K562 (cell line): ENCODE measurements at regions not wholly inside any gene's neighbourhood (a gene's known extent, or its start where the extent isn't known, plus 50 kb on each side); places are given as distances from the start of the nearest gene placed in this dataset.

Experiments
- ATAC-seq: fragments of 200-7000 bp; cut with Tn5 transposase; 3 replicates; pipeline ENCODE4 v1.9.1; 2020; ENCODE audit warnings: moderate library complexity
- BruUV-seq: library from RNA; stranded (reverse); fragments of 400-500 nt; replicated peaks from 2 replicates; lab custom pipeline; 2021; lab: Mats Ljungman, UMichigan
- CTCF ChIA-PET: fragments of 300-600 bp; formaldehyde crosslinking; extraction: SDS; loops from one replicate; lab custom pipeline; 2021; ENCODE audit warnings: low intra/inter-chr PET ratio; lab: Yijun Ruan, JAX
- POLR2A ChIA-PET: fragments of 300-600, 350-650 bp; sonication (Branson Sonifier 250); formaldehyde crosslinking; extraction: SDS; loops from one replicate; lab custom pipeline; 2021; ENCODE audit warnings: antibody characterized with exemption, inconsistent platforms; lab: Yijun Ruan, JAX
- DNase-seq, 4 experiments: peaks; one replicate each; pipeline versions ENCODE4 v3.0.0 to v3.0.0-alpha.2; 2011 to 2018; ENCODE audit warnings: low spot score in 3 of 4, mixed read lengths in 3 of 4; ENCODE audit errors: extremely low read depth in 1 of 4
- FAIRE-seq: peaks from 2 replicates; lab custom pipeline; 2011; peaks lifted over from hg19 to GRCh38; lab: Jason Lieb, UNC
- H2AFZ ChIP-seq: 2 replicates; pipeline ENCODE4 v1.6.0; 2011; ENCODE audit warnings: low read depth, low read length, control low read depth, inconsistent platforms
- H3K27ac ChIP-seq: fragments of 200-600 bp; 3 replicates; pipeline ENCODE4 v1.8.0; 2011; ENCODE audit warnings: low read depth, mild to moderate bottlenecking, control low read depth, inconsistent platforms, low read length, moderate library complexity, mixed read lengths; ENCODE audit errors: extremely low read depth
- H3K27me3 ChIP-seq, 2 experiments: fragments of 300-600 bp in 1 of 2; 2 replicates in 1 of 2; 3 replicates in 1 of 2; pipeline versions ENCODE4 v1.6.0 to v1.8.0; 2011; ENCODE audit warnings: inconsistent platforms in 2 of 2, low read length in 2 of 2, mild to moderate bottlenecking in 1 of 2, mixed read lengths in 1 of 2, moderate library complexity in 1 of 2; ENCODE audit not compliant: control insufficient read depth in 2 of 2, insufficient read depth in 2 of 2
- H3K36me3 ChIP-seq: fragments of 300-600 bp; 3 replicates; pipeline ENCODE4 v1.8.0; 2011; ENCODE audit warnings: mild to moderate bottlenecking, low read length, inconsistent platforms; ENCODE audit not compliant: control insufficient read depth, insufficient read depth
- H3K4me1 ChIP-seq, 2 experiments: fragments of 200-600 bp in 1 of 2; replicated peaks in 1 of 2; 2 replicates in 1 of 2; 3 replicates in 1 of 2; pipeline versions ENCODE4 v1.5.1 to v1.8.0; 2011; ENCODE audit warnings: inconsistent platforms in 2 of 2, low read length in 2 of 2, mild to moderate bottlenecking in 1 of 2, mixed read lengths in 1 of 2, moderate library complexity in 1 of 2; ENCODE audit not compliant: control insufficient read depth in 2 of 2, insufficient read depth in 2 of 2
- H3K4me2 ChIP-seq: 2 replicates; pipeline ENCODE4 v1.6.1; 2011; ENCODE audit warnings: low read length, control low read depth, inconsistent platforms, mixed read lengths; ENCODE audit not compliant: insufficient read depth
- H3K4me3 ChIP-seq: fragments of 200-600 bp; sonication (generic), shearing (Covaris generic); 2 replicates; pipeline ENCODE4 v1.5.1; 2016; ENCODE audit warnings: control low read depth, inconsistent platforms
- H3K79me2 ChIP-seq: fragments of 200-600 bp; 3 replicates; pipeline ENCODE4 v1.8.0; 2011; ENCODE audit warnings: low read length, inconsistent platforms; ENCODE audit not compliant: control insufficient read depth, insufficient read depth
- H3K9ac ChIP-seq, 2 experiments: 2 replicates each; pipeline versions ENCODE4 v1.6.0 to v1.6.1; 2011; ENCODE audit warnings: low read depth in 2 of 2, low read length in 2 of 2, control low read depth in 1 of 2, inconsistent platforms in 1 of 2, mild to moderate bottlenecking in 1 of 2, mixed read lengths in 1 of 2; ENCODE audit not compliant: insufficient read depth in 1 of 2
- H3K9me1 ChIP-seq: one replicate; pipeline ENCODE4 v1.6.0; 2011; ENCODE audit warnings: inconsistent platforms, mild to moderate bottlenecking, low read length, moderate library complexity; ENCODE audit not compliant: control insufficient read depth, insufficient read depth
- H3K9me3 ChIP-seq: replicated peaks from 2 replicates; pipeline ENCODE4 v1.5.1; 2011; ENCODE audit warnings: low read depth, low read length, inconsistent platforms; ENCODE audit not compliant: control insufficient read depth, insufficient read depth
- H4K20me1 ChIP-seq: replicated peaks from 2 replicates; pipeline ENCODE4 v1.6.1; 2011; ENCODE audit warnings: low read length, inconsistent platforms, mixed read lengths; ENCODE audit not compliant: control insufficient read depth, insufficient read depth
- MAFF ChIP-seq: IDR thresholded peaks from 2 replicates; pipeline ENCODE4 v1.6.1; 2012; ENCODE audit warnings: low read length, improper control_type of control experiment
- POLR3A ChIP-seq: IDR thresholded peaks from 2 replicates; pipeline ENCODE4 v1.6.1; 2011; ENCODE audit warnings: borderline replicate concordance, mild to moderate bottlenecking, moderate library complexity; ENCODE audit not compliant: insufficient read length, insufficient read depth; ENCODE audit errors: extremely low read depth
- SRSF3 ChIP-seq: fragments of 200-400 bp; formaldehyde crosslinking; IDR thresholded peaks from 2 replicates; pipeline ENCODE4 v1.6.1; 2016; ENCODE audit warnings: mild to moderate bottlenecking, low read length, moderate library complexity; ENCODE audit not compliant: insufficient read depth
- ZNF707 ChIP-seq: fragments of 250-450 bp; sonication (Bioruptor Pico); conservative IDR thresholded peaks from 2 replicates; pipeline ENCODE4 v1.8.0; 2022; ENCODE audit warnings: inconsistent platforms, mild to moderate bottlenecking, moderate library complexity
- WGBS: fragments of 100-300 bp; shearing (Covaris generic); methylation state at CpG from one replicate; pipeline ENCODE4 v1.1.6; 2016; ENCODE audit warnings: low coverage, mixed read lengths; ENCODE audit not compliant: insufficient coverage; ENCODE audit errors: missing lambda C conversion rate; 5-methylcytosine and 5-hydroxymethylcytosine counted together
- in situ Hi-C: fragments of 300-500 bp; cut with MboI; formaldehyde crosslinking; loops from 4 replicates; pipeline ENCODE4 v1.15.0; 2018; ENCODE audit warnings: inconsistent platforms, mixed read lengths
- intact Hi-C: fragments of 100-400 bp; cut with micrococcal nuclease; formaldehyde crosslinking; loops from 2 replicates; pipeline ENCODE4 v1.14.2; 2022
- TF ChIP-seq, protein P1 (sequence below): fragments of 450-650 bp; IDR thresholded peaks from 2 replicates; pipeline ENCODE4 v1.7.0; 2016; ENCODE audit warnings: borderline replicate concordance

DNA sequence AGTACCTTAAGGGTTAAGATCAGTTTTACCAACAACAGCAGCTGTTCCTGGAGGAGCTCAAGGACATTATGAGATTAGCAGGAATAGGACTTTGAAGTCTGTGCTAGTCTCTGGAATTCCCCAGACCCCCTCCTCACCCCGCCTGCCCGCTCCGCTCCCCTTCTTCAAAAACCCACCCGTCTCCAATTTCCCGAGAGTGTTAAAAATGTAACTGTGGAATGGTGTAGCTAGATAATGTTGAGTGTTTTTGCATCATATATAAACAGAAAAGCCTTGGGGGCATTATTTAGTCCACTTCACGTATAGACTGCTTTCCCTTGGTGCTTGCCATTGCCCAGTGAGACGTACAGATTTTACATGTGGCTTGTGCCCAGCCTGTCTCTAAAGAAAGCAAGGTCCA is 65.0 kb upstream of the SEMA6D start:
- WGBS: 1% methylated on average over 7 of the region's 7 CpGs
- intact Hi-C loops: no loop called here
- Histone ChIP-seq H3K9me3 (no peaks in the 10 kb centered on the region), H3K27me3 (no peaks in the 10 kb centered on the region), H3K9ac (no peak overlapping the region), H3K9me1 (no peaks in the 10 kb centered on the region), H3K36me3 (no peaks in the 10 kb centered on the region), H3K27ac (no peak overlapping the region), H3K4me2 (no peak overlapping the region), H3K79me2 (no peaks in the 10 kb centered on the region), H3K4me3 (no peak overlapping the region), H3K4me1 (no peaks in the 10 kb centered on the region), H2AFZ (no peak overlapping the region), H4K20me1 (no peaks in the 10 kb centered on the region)
- POLR2A ChIA-PET: no interaction called here
- no peak for DNase-seq
- no peak for ATAC-seq
- FAIRE-seq: no peak
- CTCF ChIA-PET: no interaction called here
- in situ Hi-C loops: no loop called here
- BruUV-seq: no TSS peak
- TF ChIP-seq POLR3A (no peak), SRSF3 (no peak), ZNF707 (CRISPR knock-in tag) (no peak), MAFF (no peak)
- TF ChIP-seq, protein P1, sequence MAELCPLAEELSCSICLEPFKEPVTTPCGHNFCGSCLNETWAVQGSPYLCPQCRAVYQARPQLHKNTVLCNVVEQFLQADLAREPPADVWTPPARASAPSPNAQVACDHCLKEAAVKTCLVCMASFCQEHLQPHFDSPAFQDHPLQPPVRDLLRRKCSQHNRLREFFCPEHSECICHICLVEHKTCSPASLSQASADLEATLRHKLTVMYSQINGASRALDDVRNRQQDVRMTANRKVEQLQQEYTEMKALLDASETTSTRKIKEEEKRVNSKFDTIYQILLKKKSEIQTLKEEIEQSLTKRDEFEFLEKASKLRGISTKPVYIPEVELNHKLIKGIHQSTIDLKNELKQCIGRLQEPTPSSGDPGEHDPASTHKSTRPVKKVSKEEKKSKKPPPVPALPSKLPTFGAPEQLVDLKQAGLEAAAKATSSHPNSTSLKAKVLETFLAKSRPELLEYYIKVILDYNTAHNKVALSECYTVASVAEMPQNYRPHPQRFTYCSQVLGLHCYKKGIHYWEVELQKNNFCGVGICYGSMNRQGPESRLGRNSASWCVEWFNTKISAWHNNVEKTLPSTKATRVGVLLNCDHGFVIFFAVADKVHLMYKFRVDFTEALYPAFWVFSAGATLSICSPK: no peak
